ENCODE measurements at regions not wholly inside any gene's neighbourhood (a gene's known extent, or its start where the extent isn't known, plus 50 kb on each side); places are given as distances from the start of the nearest gene placed in this dataset.

DNA sequence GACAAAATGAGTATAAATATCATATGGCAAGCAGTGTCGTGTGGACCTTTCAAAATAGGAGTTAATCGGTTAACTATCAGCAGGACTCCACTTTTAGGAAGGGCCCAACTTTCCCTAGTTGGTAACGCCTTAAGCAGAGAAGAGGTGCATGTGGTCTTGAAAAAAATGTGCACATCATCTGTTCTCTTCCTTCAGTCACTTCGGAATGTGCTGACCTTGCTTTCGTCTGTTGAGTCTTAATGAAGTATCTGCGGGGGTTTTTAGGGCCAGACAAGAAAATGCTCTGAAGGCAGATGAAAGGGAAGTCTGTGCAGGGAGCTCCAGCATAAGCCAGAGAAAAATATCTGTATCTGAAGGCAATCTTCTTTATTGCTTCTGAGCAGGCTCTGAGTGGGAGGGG is 185.2 kb downstream of the AEBP2 start:
- TF ChIP-seq POLR2AphosphoS5 (IDR thresholded peaks at IDR 0.05) (no peak), EP300 (IDR thresholded peaks at IDR 0.05) (no peak)
- TF ChIP-seq, protein P1, sequence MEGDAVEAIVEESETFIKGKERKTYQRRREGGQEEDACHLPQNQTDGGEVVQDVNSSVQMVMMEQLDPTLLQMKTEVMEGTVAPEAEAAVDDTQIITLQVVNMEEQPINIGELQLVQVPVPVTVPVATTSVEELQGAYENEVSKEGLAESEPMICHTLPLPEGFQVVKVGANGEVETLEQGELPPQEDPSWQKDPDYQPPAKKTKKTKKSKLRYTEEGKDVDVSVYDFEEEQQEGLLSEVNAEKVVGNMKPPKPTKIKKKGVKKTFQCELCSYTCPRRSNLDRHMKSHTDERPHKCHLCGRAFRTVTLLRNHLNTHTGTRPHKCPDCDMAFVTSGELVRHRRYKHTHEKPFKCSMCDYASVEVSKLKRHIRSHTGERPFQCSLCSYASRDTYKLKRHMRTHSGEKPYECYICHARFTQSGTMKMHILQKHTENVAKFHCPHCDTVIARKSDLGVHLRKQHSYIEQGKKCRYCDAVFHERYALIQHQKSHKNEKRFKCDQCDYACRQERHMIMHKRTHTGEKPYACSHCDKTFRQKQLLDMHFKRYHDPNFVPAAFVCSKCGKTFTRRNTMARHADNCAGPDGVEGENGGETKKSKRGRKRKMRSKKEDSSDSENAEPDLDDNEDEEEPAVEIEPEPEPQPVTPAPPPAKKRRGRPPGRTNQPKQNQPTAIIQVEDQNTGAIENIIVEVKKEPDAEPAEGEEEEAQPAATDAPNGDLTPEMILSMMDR (IDR thresholded peaks at IDR 0.05), result no peak

Data from sigmoid colon (tissue), 4 donors.